DND-41 (cell line): ENCODE measurements at regions not wholly inside any gene's neighbourhood (a gene's known extent, or its start where the extent isn't known, plus 50 kb on each side); places are given as distances from the start of the nearest gene placed in this dataset.

Source experiments
- EZH2 ChIP-seq: IDR thresholded peaks from 3 replicates; pipeline ENCODE4 v1.6.1; 2012; ENCODE audit warnings: borderline replicate concordance, low read depth, mild to moderate bottlenecking, moderate library complexity, low read length, inconsistent platforms; ENCODE audit not compliant: severe bottlenecking
- TF ChIP-seq, protein P1 (sequence below): IDR thresholded peaks from 2 replicates; pipeline ENCODE4 v1.5.1; 2012; ENCODE audit warnings: borderline replicate concordance, low read length, moderate library complexity, mild to moderate bottlenecking; ENCODE audit not compliant: poor library complexity, severe bottlenecking; ENCODE audit errors: extremely low read depth

DNA sequence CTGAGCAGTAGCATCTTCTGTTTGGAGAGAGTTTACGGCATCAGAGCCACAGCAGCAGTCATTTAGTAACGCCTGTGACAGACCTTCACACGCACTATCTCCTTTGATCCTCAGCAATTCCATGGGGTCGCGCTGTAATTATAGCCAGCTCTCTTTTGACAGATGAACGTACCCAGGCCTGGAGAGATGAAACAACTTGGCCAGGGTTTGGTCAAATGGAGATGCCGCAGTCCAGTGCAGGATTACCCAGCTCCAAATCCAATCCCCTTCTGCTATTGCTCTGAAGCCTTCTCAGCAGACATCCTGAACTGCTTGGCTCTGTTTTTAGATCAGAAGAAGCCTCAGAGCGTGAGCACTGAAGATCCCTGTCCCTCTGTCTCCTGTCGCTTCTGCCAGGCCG, 83.9 kb downstream of the SOX9 start:
- TF ChIP-seq, protein P1, sequence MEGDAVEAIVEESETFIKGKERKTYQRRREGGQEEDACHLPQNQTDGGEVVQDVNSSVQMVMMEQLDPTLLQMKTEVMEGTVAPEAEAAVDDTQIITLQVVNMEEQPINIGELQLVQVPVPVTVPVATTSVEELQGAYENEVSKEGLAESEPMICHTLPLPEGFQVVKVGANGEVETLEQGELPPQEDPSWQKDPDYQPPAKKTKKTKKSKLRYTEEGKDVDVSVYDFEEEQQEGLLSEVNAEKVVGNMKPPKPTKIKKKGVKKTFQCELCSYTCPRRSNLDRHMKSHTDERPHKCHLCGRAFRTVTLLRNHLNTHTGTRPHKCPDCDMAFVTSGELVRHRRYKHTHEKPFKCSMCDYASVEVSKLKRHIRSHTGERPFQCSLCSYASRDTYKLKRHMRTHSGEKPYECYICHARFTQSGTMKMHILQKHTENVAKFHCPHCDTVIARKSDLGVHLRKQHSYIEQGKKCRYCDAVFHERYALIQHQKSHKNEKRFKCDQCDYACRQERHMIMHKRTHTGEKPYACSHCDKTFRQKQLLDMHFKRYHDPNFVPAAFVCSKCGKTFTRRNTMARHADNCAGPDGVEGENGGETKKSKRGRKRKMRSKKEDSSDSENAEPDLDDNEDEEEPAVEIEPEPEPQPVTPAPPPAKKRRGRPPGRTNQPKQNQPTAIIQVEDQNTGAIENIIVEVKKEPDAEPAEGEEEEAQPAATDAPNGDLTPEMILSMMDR, result no peak
- no peak for TF ChIP-seq EZH2
